Liver (tissue), 8 donors: ENCODE measurements at regions not wholly inside any gene's neighbourhood (a gene's known extent, or its start where the extent isn't known, plus 50 kb on each side); places are given as distances from the start of the nearest gene placed in this dataset.

Source experiments
- DNase-seq: peaks from one replicate; pipeline ENCODE4 v3.0.0-alpha.2; 2017; ENCODE audit warnings: low spot score
- H3K27ac ChIP-seq, 2 donors: one replicate each; pipeline ENCODE4 v1.7.0; 2013; ENCODE audit warnings: inconsistent platforms in 2 of 2, low read length in 2 of 2, control low read depth in 1 of 2, low read depth in 1 of 2, mild to moderate bottlenecking in 1 of 2
- H3K27me3 ChIP-seq, 4 donors: one replicate each; pipeline versions ENCODE4 v1.6.1 to v1.7.0; 2013; ENCODE audit warnings: low read length in 3 of 4, inconsistent platforms in 1 of 4, mild to moderate bottlenecking in 1 of 4, moderate library complexity in 1 of 4; ENCODE audit not compliant: control insufficient read depth in 4 of 4, insufficient read depth in 4 of 4
- H3K36me3 ChIP-seq, 4 donors: one replicate each; pipeline versions ENCODE4 v1.6.1 to v1.7.0; 2013; ENCODE audit warnings: low read length in 3 of 4, mild to moderate bottlenecking in 3 of 4, low read depth in 1 of 4, moderate library complexity in 1 of 4; ENCODE audit not compliant: control insufficient read depth in 4 of 4, insufficient read depth in 3 of 4
- H3K4me1 ChIP-seq, 4 donors: one replicate each; pipeline versions ENCODE4 v1.6.1 to v1.7.0; 2013; ENCODE audit warnings: low read length in 3 of 4, mild to moderate bottlenecking in 3 of 4, moderate library complexity in 1 of 4; ENCODE audit not compliant: control insufficient read depth in 4 of 4, insufficient read depth in 4 of 4
- H3K4me3 ChIP-seq, 3 donors: one replicate each; pipeline versions ENCODE4 v1.6.1 to v1.7.0; 2013; ENCODE audit warnings: low read length in 3 of 3, control low read depth in 1 of 3, low read depth in 1 of 3, mild to moderate bottlenecking in 1 of 3
- H3K9ac ChIP-seq, 2 donors: one replicate each; pipeline ENCODE4 v1.7.0; 2013; ENCODE audit warnings: low read length in 2 of 2, mild to moderate bottlenecking in 2 of 2, moderate library complexity in 2 of 2, control low read depth in 1 of 2, low read depth in 1 of 2
- H3K9me3 ChIP-seq, 4 donors: one replicate each; pipeline versions ENCODE4 v1.6.1 to v1.7.0; 2013; ENCODE audit warnings: low read length in 3 of 4; ENCODE audit not compliant: control insufficient read depth in 4 of 4
- EGR1 ChIP-seq, 2 donors: IDR thresholded peaks; 2 replicates each; pipeline ENCODE4 v1.6.1; 2016 to 2018; ENCODE audit warnings: antibody characterized with exemption in 2 of 2, low read depth in 2 of 2
- FOXA1 ChIP-seq: IDR thresholded peaks from 2 replicates; pipeline ENCODE4 v1.6.1; 2016; ENCODE audit warnings: antibody characterized with exemption
- FOXA2 ChIP-seq: IDR thresholded peaks from 2 replicates; pipeline ENCODE4 v1.6.1; 2016; ENCODE audit warnings: antibody characterized with exemption
- GABPA ChIP-seq, 2 donors: IDR thresholded peaks in 1 of 2; conservative IDR thresholded peaks in 1 of 2; 2 replicates each; pipeline ENCODE4 v1.6.1; 2016; ENCODE audit warnings: antibody characterized with exemption in 2 of 2, mild to moderate bottlenecking in 1 of 2, moderate library complexity in 1 of 2
- JUND ChIP-seq, 2 donors: IDR thresholded peaks; 2 replicates each; pipeline ENCODE4 v1.6.1; 2016; ENCODE audit warnings: antibody characterized with exemption in 2 of 2
- NR2F2 ChIP-seq: IDR thresholded peaks from 2 replicates; pipeline ENCODE4 v1.6.1; 2016; ENCODE audit warnings: antibody characterized with exemption
- RAD21 ChIP-seq, 2 donors: IDR thresholded peaks; 2 replicates each; pipeline ENCODE4 v1.6.1; 2016; ENCODE audit warnings: antibody characterized with exemption in 2 of 2, mild to moderate bottlenecking in 2 of 2
- RXRA ChIP-seq, 2 donors: IDR thresholded peaks; 2 replicates each; pipeline ENCODE4 v1.6.1; 2017 to 2018; ENCODE audit warnings: antibody characterized with exemption in 2 of 2, mild to moderate bottlenecking in 1 of 2
- SP1 ChIP-seq: IDR thresholded peaks from 2 replicates; pipeline ENCODE4 v1.6.1; 2018; ENCODE audit warnings: antibody characterized with exemption, mild to moderate bottlenecking
- TAF1 ChIP-seq: conservative IDR thresholded peaks from 2 replicates; pipeline ENCODE4 v1.6.1; 2016; ENCODE audit warnings: antibody characterized with exemption, mild to moderate bottlenecking
- YY1 ChIP-seq: IDR thresholded peaks from 2 replicates; pipeline ENCODE4 v1.6.1; 2016; ENCODE audit warnings: antibody characterized with exemption, mild to moderate bottlenecking
- WGBS: extraction: QIAGEN DNeasy Blood & Tissue Kit; methylation state at CpG from one replicate; pipeline ENCODE4 v1.1.7; 2013; 5-methylcytosine and 5-hydroxymethylcytosine counted together
- TF ChIP-seq, protein P1 (sequence below): IDR thresholded peaks from 2 replicates; pipeline ENCODE4 v1.6.1; 2016; ENCODE audit warnings: antibody characterized with exemption, mild to moderate bottlenecking
- TF ChIP-seq, protein P2 (sequence below): IDR thresholded peaks from 2 replicates; pipeline ENCODE4 v1.6.1; 2016; ENCODE audit warnings: antibody characterized with exemption
- TF ChIP-seq, protein P3 (sequence below): IDR thresholded peaks from 2 replicates; pipeline ENCODE4 v1.6.1; 2016; ENCODE audit warnings: antibody characterized with exemption
- TF ChIP-seq, protein P4 (sequence below): fragments of 150-350 bp; IDR thresholded peaks from 2 replicates; pipeline ENCODE4 v1.5.1; 2017; ENCODE audit warnings: improper control_type of control experiment, low read depth, low read length; ENCODE audit not compliant: missing input control
- donor health status: healthy.
- donor health status: healthy.
- donor health status: healthy.
- donor health status: healthy.
- donor health status: healthy.

DNA sequence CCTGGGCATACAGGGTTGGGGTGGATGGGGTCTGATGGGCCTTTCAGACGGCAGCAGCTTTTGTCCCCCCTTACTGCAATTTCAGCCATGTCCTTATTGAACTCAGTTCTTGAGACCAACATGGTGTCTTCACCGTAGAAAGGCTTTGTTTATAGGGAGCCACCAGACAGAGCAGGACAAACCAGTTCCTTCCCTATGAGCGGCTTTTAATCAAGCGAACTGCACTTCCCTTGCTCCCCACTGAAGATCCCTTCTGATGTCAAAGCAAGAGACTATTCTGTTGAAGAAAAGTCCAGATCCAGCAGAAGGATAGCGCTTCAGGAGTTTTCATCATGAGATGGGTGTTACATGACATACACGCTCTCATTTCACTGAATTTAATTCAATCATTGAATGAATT lies 100.4 kb downstream of the CD47 start:
- Histone ChIP-seq H3K27me3 (no peaks in the 10 kb centered on the region), H3K9ac (no peak overlapping the region), H3K9me3 (no peaks in the 10 kb centered on the region), H3K27ac (no peak overlapping the region), H3K4me3 (no peak overlapping the region), H3K4me1 (peaks cover 3 to 16% (median 9%) of the 10 kb centered on the region in 4 donors), H3K36me3 (no peaks in the 10 kb centered on the region)
- DNase-seq: no peak
- 96% methylated on average over 6 of the region's 6 CpGs for WGBS
- TF ChIP-seq, protein P1, sequence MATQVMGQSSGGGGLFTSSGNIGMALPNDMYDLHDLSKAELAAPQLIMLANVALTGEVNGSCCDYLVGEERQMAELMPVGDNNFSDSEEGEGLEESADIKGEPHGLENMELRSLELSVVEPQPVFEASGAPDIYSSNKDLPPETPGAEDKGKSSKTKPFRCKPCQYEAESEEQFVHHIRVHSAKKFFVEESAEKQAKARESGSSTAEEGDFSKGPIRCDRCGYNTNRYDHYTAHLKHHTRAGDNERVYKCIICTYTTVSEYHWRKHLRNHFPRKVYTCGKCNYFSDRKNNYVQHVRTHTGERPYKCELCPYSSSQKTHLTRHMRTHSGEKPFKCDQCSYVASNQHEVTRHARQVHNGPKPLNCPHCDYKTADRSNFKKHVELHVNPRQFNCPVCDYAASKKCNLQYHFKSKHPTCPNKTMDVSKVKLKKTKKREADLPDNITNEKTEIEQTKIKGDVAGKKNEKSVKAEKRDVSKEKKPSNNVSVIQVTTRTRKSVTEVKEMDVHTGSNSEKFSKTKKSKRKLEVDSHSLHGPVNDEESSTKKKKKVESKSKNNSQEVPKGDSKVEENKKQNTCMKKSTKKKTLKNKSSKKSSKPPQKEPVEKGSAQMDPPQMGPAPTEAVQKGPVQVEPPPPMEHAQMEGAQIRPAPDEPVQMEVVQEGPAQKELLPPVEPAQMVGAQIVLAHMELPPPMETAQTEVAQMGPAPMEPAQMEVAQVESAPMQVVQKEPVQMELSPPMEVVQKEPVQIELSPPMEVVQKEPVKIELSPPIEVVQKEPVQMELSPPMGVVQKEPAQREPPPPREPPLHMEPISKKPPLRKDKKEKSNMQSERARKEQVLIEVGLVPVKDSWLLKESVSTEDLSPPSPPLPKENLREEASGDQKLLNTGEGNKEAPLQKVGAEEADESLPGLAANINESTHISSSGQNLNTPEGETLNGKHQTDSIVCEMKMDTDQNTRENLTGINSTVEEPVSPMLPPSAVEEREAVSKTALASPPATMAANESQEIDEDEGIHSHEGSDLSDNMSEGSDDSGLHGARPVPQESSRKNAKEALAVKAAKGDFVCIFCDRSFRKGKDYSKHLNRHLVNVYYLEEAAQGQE: no peak
- TF ChIP-seq SP1 (no peak), YY1 (no peak), FOXA2 (no peak), GABPA (IDR thresholded peaks at IDR 0.05 in 1 of 2, conservative IDR thresholded peaks at IDR 0.05 in 1 of 2) (no peak), RAD21 (IDR thresholded peaks at IDR 0.05) (no peak), JUND (IDR thresholded peaks at IDR 0.05) (no peak), NR2F2 (no peak), RXRA (IDR thresholded peaks at IDR 0.05) (no peak)
- TF ChIP-seq, protein P2, sequence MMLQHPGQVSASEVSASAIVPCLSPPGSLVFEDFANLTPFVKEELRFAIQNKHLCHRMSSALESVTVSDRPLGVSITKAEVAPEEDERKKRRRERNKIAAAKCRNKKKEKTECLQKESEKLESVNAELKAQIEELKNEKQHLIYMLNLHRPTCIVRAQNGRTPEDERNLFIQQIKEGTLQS: no peak
- TF ChIP-seq, protein P3, sequence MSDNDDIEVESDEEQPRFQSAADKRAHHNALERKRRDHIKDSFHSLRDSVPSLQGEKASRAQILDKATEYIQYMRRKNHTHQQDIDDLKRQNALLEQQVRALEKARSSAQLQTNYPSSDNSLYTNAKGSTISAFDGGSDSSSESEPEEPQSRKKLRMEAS: no peak
- TF ChIP-seq, protein P4, sequence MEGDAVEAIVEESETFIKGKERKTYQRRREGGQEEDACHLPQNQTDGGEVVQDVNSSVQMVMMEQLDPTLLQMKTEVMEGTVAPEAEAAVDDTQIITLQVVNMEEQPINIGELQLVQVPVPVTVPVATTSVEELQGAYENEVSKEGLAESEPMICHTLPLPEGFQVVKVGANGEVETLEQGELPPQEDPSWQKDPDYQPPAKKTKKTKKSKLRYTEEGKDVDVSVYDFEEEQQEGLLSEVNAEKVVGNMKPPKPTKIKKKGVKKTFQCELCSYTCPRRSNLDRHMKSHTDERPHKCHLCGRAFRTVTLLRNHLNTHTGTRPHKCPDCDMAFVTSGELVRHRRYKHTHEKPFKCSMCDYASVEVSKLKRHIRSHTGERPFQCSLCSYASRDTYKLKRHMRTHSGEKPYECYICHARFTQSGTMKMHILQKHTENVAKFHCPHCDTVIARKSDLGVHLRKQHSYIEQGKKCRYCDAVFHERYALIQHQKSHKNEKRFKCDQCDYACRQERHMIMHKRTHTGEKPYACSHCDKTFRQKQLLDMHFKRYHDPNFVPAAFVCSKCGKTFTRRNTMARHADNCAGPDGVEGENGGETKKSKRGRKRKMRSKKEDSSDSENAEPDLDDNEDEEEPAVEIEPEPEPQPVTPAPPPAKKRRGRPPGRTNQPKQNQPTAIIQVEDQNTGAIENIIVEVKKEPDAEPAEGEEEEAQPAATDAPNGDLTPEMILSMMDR: no peak

DNA sequence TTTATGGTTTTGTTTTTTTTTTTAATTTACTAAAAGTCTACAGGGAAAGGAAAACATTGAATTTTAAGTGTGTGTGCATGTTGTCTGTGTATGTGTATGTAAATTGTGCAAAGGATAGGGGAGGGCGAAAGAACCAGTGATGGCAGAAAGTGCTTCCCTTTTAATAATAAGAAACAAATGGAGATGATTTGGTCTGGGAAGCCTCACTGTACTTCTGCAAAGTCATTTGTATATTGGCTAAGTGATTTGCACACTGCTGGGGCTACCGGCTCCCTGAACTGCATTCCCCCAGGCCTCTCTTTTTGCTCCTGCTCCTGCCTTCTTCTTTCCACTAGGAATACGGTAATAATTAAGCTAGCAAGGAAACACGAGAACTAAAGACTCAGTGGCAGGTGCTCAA lies 101.2 kb downstream of the CD47 start:
- no peak overlapping the region for H3K4me3 ChIP-seq
- peaks cover 3 to 16% (median 9%) of the 10 kb centered on the region in 4 donors for H3K4me1 ChIP-seq
- H3K27ac ChIP-seq: no peak overlapping the region
- H3K9me3 ChIP-seq: no peaks in the 10 kb centered on the region
- DNase-seq: no peak
- H3K9ac ChIP-seq: no peak overlapping the region
- H3K27me3 ChIP-seq: no peaks in the 10 kb centered on the region
- TF ChIP-seq FOXA1: no peak
- no peak for TF ChIP-seq TAF1
- TF ChIP-seq RXRA (IDR thresholded peaks at IDR 0.05): no peak
- TF ChIP-seq, protein P2: no peak
- TF ChIP-seq SP1: no peak
- no peak for TF ChIP-seq FOXA2
- TF ChIP-seq YY1: no peak
- TF ChIP-seq, protein P3: no peak
- no peak for TF ChIP-seq EGR1 (IDR thresholded peaks at IDR 0.05; ENCODE audit: low read depth in 2 of 2)
- no peak for TF ChIP-seq JUND (IDR thresholded peaks at IDR 0.05)
- 68% methylated on average over 4 of the region's 4 CpGs for WGBS
- no peaks in the 10 kb centered on the region for H3K36me3 ChIP-seq
